ENCODE measurements at regions not wholly inside any gene's neighbourhood (a gene's known extent, or its start where the extent isn't known, plus 50 kb on each side); places are given as distances from the start of the nearest gene placed in this dataset.

DNA sequence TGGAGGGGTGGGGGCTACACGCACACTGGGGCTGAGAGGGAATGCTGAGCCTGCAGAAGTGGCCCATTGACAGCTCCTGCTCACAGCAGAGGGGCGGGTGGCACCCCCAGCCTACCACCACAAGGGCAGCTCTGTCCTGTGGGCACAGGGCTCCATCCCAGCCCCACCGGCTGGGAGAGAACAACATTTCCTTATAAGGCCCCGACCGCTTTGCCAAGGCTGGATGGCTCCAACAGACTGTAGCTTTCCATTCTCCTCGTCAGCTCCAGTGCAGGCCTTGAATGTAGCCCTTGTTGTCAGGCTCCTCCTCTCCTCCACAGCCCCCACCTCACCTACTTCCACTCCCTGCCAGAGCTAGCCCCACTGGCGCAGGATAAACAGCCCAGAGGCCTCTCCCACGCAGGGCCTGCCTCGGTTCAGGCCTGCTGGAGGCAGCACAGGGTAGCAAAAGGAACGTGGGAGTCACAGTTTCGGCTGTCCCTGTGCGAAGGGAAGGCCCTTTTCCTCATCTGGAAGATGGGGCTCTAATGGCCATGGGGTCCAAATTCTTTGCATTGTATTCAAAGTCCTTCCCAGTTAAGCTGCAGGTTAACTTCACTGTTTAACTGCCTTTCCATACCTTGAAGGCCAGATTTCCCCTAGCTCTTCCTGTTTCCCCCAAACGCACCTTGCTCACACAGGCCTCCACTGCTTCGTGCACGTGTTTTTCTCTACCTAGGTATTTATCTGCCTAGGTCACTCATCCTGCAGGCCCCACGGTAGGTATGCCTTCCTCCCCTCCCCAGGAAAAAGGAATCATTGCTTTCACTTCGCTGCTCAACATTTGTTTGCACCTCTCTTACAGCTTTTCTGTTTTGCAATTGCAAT, 101.6 kb upstream of the LPP start:
- H3K4me3 ChIP-seq (ENCODE audit: low read depth, low read length): no peak overlapping the region
- peak; percentile 19 for DNase-seq (ENCODE audit: low read depth)

GRCh38 chr3:188053036-188053340, 101.0 kb upstream of the LPP start:
- DNase-seq (ENCODE audit: low read depth): no peak
- no peak overlapping the region for H3K4me3 ChIP-seq (ENCODE audit: low read depth, low read length)
- TF ChIP-seq MAX (IDR thresholded peaks at IDR 0.05; ENCODE audit: low read depth, low read length) (no peak), POLR2A (IDR thresholded peaks at IDR 0.05; ENCODE audit: extremely low read depth, insufficient read length) (no peak), MYC (IDR thresholded peaks at IDR 0.05; ENCODE audit: low read depth, low read length) (no peak), CTCF (IDR thresholded peaks at IDR 0.05; ENCODE audit: low read depth, low read length) (no peak)

More for the DNA sequence above, 101.6 kb upstream of the LPP start:
- no peak for TF ChIP-seq MAX (IDR thresholded peaks at IDR 0.05; ENCODE audit: low read depth, low read length)
- no peak for TF ChIP-seq POLR2A (IDR thresholded peaks at IDR 0.05; ENCODE audit: extremely low read depth, insufficient read length)
- TF ChIP-seq CTCF (IDR thresholded peaks at IDR 0.05; ENCODE audit: low read depth, low read length): no peak
- TF ChIP-seq MYC (IDR thresholded peaks at IDR 0.05; ENCODE audit: low read depth, low read length): no peak

- no peak for DNase-seq (ENCODE audit: low read depth)
- TF ChIP-seq CTCF (IDR thresholded peaks at IDR 0.05; ENCODE audit: low read depth, low read length) (no peak), MAX (IDR thresholded peaks at IDR 0.05; ENCODE audit: low read depth, low read length) (no peak), POLR2A (IDR thresholded peaks at IDR 0.05; ENCODE audit: extremely low read depth, insufficient read length) (no peak), MYC (IDR thresholded peaks at IDR 0.05; ENCODE audit: low read depth, low read length) (no peak)
- H3K4me3 ChIP-seq (ENCODE audit: low read depth, low read length): no peak overlapping the region
Observed at GRCh38 chr3:188053710-188054380, 100.1 kb upstream of the LPP start.

GRCh38 chr3:188054541-188054940, 99.4 kb upstream of the LPP start:
- TF ChIP-seq MAX (IDR thresholded peaks at IDR 0.05; ENCODE audit: low read depth, low read length) (no peak), POLR2A (IDR thresholded peaks at IDR 0.05; ENCODE audit: extremely low read depth, insufficient read length) (no peak), CTCF (IDR thresholded peaks at IDR 0.05; ENCODE audit: low read depth, low read length) (no peak), MYC (IDR thresholded peaks at IDR 0.05; ENCODE audit: low read depth, low read length) (no peak)
- H3K4me3 ChIP-seq (ENCODE audit: low read depth, low read length): no peak overlapping the region
- DNase-seq (ENCODE audit: low read depth): no peak

DNA sequence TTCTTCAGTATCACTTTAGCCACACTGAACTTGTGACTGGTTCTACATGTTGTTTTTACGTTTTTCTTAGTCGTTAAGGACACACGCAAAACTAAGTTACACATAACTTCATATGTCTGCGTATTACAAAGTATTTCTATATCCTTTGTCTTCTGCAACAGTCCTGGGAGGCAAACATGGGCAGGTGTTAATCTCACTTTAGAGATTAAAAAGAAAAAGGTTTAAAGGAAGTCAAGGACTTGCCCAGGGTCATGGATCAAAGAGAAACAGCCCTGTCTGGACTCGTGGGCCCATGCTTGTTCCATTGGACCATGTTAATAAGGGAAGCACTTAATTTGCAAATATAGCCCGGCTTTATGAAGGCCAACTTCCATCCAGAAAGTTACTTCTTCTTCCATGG, 98.6 kb upstream of the LPP start:
- DNase-seq (ENCODE audit: low read depth): no peak
- TF ChIP-seq CTCF (IDR thresholded peaks at IDR 0.05; ENCODE audit: low read depth, low read length) (no peak), POLR2A (IDR thresholded peaks at IDR 0.05; ENCODE audit: extremely low read depth, insufficient read length) (no peak), MYC (IDR thresholded peaks at IDR 0.05; ENCODE audit: low read depth, low read length) (no peak), MAX (IDR thresholded peaks at IDR 0.05; ENCODE audit: low read depth, low read length) (no peak)
- H3K4me3 ChIP-seq (ENCODE audit: low read depth, low read length): no peak overlapping the region
